Limb (tissue), 2 donors: ENCODE measurements at regions not wholly inside any gene's neighbourhood (a gene's known extent, or its start where the extent isn't known, plus 50 kb on each side); places are given as distances from the start of the nearest gene placed in this dataset.

ENCODE experiments used
- DNase-seq, 2 donors: peaks; one replicate each; pipeline ENCODE4 v3.0.0-alpha.2; 2016; ENCODE audit errors: extremely low spot score in 2 of 2

GRCh38 chr1:194292966-194293365, 1106.6 kb upstream of the B3GALT2 start:
- DNase-seq: no peak

GRCh38 chr1:194289569-194290266, 1103.3 kb upstream of the B3GALT2 start:
- DNase-seq: no peak

- no peak for DNase-seq
Measured at GRCh38 chr1:194288238-194288637, 1101.8 kb upstream of the B3GALT2 start.

GRCh38 chr1:194281376-194281775, 1095.0 kb upstream of the B3GALT2 start:
- no peak for DNase-seq

- no peak for DNase-seq
Measured at GRCh38 chr1:194280463-194280862, 1094.0 kb upstream of the B3GALT2 start.

DNA sequence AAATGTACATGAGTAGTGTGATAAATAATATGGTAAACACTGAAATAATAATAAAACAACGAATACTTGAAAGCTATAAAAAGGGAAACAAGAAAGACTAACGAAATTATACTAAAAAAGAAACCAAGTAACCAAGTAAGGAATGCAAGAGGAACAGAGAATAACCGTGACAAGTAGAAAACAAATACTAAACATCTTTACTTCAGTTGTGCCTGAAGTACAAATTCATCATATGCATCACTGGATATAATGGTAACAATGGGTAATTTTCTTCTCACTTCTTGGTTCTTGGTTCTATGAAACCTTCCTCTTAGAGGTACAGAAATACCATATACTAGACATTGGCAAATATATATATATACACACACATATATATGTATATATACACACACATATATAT, 1093.6 kb upstream of the B3GALT2 start:
- DNase-seq: no peak

DNA sequence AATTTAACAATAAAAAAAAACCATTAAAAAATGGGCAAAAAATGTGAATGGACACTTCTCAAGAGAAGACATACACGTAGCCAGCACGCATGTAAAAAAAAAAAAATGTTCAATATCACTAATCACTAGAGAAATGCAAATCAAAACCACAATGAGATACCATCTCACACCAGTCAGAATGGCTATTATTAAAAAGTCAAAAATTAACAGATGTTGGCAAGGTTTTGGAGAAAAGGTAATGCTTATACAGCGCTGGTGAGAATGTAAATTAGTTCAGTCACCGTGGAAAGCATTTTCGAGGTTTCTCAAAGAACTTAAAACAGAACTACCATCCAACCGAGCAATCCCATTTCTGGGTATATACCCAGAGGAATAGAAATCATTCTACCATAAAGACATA, 1091.5 kb upstream of the B3GALT2 start:
- no peak for DNase-seq

- no peak for DNase-seq
Measured at GRCh38 chr1:194273660-194274059, 1087.2 kb upstream of the B3GALT2 start.

DNA sequence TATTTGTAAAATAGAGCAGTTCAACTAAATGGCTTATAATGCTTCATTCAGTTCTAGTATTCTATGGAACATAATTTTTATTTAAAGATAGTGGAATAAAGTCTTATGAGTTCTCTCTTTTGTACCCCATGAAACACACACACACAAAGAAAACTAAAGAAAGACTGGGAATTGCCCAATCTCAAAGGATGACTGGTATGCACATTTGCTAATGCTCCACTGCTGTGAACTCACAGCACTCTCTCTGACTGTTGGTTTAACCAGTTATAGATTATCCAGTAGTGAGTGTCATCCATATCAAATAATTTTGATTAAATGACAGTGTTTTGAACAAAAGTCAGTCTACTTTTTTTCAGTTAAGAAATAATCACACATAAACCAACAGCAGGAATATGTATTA, 1082.4 kb upstream of the B3GALT2 start:
- no peak for DNase-seq

DNA sequence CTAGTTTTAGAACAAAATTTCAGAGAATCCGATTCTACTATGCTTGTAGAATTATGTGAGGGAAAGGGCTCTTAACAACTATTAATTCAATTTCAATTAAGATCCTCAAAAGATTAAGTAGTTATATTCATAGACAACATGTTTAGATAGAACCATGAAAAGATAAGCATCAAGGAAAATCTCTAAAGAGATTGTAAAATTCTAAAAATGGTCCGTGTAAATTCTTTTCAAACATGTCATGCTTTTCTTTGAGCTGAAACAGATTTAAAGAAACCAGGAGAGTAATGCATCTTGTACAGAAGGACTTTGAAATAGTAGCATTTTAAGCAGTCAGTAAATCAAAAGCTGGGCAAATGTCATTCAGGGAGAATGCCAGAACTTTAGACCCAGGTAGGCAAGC, 1080.6 kb upstream of the B3GALT2 start:
- DNase-seq: no peak

DNA sequence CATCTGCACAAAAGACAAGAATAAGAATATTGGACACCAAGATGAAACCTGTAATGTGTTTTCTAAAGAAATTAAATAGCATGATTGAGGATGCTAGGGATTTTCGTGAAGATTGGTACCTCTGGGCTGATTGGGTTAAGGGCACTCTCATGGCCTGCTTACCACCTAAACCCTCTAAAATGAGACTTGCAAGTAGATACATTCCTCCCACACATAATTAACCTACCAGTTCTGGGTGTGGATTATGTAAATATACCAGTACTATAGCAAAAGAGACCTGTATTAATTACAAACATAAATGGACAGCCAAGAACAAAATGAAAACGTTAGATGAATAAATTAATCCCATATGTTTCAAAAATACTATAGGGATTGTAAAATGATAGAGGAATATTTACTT, 1069.6 kb upstream of the B3GALT2 start:
- no peak for DNase-seq

GRCh38 chr1:194252199-194252598, 1065.8 kb upstream of the B3GALT2 start:
- no peak for DNase-seq

- DNase-seq: no peak
Measured at GRCh38 chr1:194241215-194241614, 1054.8 kb upstream of the B3GALT2 start.

GRCh38 chr1:194233069-194233468, 1046.7 kb upstream of the B3GALT2 start:
- DNase-seq: no peak

DNA sequence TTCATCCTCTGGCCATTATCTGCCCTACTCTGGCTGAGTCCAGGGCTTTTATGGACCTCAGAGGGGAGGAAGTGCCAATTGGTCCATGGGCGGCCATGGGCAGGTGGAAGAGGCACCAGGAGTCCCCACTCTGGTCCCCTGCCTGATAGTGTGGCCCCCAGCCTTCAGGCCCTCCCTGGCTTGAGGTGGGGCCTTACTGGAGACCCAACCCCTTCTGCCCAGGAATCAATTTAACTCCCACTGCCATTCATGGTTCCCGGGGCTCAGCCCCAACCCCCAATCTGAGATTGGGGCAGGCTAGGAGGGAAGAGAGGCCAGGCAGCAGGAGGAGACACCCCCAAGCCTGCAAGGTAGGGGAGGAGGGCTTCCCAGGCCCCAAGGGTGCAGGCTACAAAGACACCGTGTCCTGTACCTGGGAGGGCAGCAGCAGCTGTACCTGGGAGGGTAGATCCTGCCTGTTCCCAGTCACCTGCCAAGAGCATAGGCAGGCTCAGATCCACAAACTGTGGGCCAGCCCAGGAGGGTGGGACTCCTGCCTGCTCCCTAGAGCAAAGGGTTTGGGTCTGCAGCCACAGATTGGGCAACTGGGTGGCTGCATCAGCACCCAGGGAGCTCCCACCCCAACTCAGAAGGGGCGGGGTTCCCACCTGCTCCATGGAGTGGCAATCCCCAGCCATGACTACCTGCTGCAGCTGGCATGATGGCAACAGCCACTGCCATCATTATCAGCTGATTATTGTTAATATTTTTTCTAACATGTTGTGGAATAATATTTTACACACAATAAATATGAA, 1044.1 kb upstream of the B3GALT2 start:
- no peak for DNase-seq

GRCh38 chr1:194228427-194228826, 1042.0 kb upstream of the B3GALT2 start:
- no peak for DNase-seq

GRCh38 chr1:194227161-194227560, 1040.7 kb upstream of the B3GALT2 start:
- DNase-seq: no peak

- DNase-seq: no peak
Measured at GRCh38 chr1:194225821-194226220, 1039.4 kb upstream of the B3GALT2 start.

DNA sequence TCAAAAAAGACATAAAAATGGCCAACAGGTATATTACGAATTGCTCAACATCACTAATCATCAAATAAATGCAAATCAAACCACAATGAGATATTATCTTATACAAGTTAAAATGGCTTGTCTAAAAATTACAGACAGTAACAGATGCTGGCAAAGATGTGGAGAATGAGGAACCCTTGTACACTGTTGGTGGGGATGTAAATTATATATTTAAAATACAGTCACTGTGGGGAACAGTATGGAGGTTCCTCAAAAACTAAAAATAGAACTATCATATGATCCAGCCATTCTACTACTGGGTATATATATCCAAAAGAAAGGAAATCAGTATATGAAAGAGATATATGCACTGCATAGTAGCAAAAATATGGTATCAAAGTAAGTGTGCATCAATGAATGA, 1037.2 kb upstream of the B3GALT2 start:
- DNase-seq: no peak

- DNase-seq: no peak
Measured at GRCh38 chr1:194215448-194215847, 1029.0 kb upstream of the B3GALT2 start.

- DNase-seq: no peak
Measured at GRCh38 chr1:194214735-194215134, 1028.3 kb upstream of the B3GALT2 start.

GRCh38 chr1:194209920-194210319, 1023.5 kb upstream of the B3GALT2 start:
- no peak for DNase-seq

- no peak for DNase-seq
Measured at GRCh38 chr1:194208674-194209073, 1022.3 kb upstream of the B3GALT2 start.
